ENCODE measurements at regions not wholly inside any gene's neighbourhood (a gene's known extent, or its start where the extent isn't known, plus 50 kb on each side); places are given as distances from the start of the nearest gene placed in this dataset.

DNA sequence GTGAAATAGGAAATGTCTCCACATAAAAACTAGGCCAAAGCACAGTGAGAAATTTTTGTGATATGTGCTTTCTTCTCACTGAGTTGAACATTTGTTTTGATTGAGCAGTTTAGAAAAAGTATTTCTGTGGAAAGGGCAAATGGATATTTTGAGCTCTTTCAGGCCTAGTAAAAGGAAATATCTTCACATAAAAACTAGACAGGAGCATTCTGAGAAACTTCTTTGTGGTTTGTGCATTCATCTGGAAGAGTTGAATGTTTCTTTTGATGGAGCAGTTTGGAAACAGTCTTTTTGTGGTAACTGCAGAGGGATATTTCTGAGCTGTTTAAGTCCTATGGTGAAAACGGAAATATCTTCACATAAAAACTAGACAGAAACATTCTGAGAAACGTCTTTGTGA is 582.7 kb upstream of the ALG10B start:
- Histone ChIP-seq H4K20me1 (ENCODE audit: control insufficient read depth, insufficient read depth, low read depth, low read length) (no peaks in the 10 kb centered on the region), H3K4me1 (ENCODE audit: control insufficient read depth, low read length) (no peaks in the 10 kb centered on the region), H3K9me3 (ENCODE audit: control insufficient read depth, insufficient read depth, low read length) (no peaks in the 10 kb centered on the region; the same call in none of the 2 replicates), H3K4me2 (ENCODE audit: low read length) (no peak overlapping the region), H3K27ac (ENCODE audit: low read depth, low read length) (no peak overlapping the region), H3K36me3 (ENCODE audit: control insufficient read depth, low read length) (no peaks in the 10 kb centered on the region), H3K27me3 (ENCODE audit: control insufficient read depth, low read length) (no peaks in the 10 kb centered on the region), H3K9me2 (replicated peaks; ENCODE audit: control insufficient read depth, low read length) (no peaks in the 10 kb centered on the region), H3F3A (ENCODE audit: control insufficient read depth, insufficient read depth) (no peaks in the 10 kb centered on the region), H3K4me3 (ENCODE audit: low read length) (no peak overlapping the region), H3K79me2 (ENCODE audit: control insufficient read depth, low read length) (no peaks in the 10 kb centered on the region)
- TF ChIP-seq, protein P1, sequence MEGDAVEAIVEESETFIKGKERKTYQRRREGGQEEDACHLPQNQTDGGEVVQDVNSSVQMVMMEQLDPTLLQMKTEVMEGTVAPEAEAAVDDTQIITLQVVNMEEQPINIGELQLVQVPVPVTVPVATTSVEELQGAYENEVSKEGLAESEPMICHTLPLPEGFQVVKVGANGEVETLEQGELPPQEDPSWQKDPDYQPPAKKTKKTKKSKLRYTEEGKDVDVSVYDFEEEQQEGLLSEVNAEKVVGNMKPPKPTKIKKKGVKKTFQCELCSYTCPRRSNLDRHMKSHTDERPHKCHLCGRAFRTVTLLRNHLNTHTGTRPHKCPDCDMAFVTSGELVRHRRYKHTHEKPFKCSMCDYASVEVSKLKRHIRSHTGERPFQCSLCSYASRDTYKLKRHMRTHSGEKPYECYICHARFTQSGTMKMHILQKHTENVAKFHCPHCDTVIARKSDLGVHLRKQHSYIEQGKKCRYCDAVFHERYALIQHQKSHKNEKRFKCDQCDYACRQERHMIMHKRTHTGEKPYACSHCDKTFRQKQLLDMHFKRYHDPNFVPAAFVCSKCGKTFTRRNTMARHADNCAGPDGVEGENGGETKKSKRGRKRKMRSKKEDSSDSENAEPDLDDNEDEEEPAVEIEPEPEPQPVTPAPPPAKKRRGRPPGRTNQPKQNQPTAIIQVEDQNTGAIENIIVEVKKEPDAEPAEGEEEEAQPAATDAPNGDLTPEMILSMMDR (IDR thresholded peaks at IDR 0.05; ENCODE audit: low read depth, low read length, poor library complexity, severe bottlenecking), result no peak
- no peak for TF ChIP-seq EZH2phosphoT487 (IDR thresholded peaks at IDR 0.05; ENCODE audit: borderline replicate concordance, low read length)
